Right lobe of liver (tissue), 6 donors: ENCODE measurements at regions not wholly inside any gene's neighbourhood (a gene's known extent, or its start where the extent isn't known, plus 50 kb on each side); places are given as distances from the start of the nearest gene placed in this dataset.

ENCODE experiments used
- ATAC-seq, 4 donors: fragments of 200-7000 bp; cut with Tn5 transposase; one replicate each; pipeline ENCODE4 v1.9.1; 2020; ENCODE audit warnings: mild to moderate bottlenecking in 4 of 4, moderate library complexity in 4 of 4
- DNase-seq, 3 donors: peaks; one replicate each; pipeline ENCODE4 v3.0.0-alpha.2; 2020
- H3K27ac ChIP-seq, 3 donors: fragments of 200-600 bp; one replicate each; pipeline ENCODE4 v1.8.0; 2022
- H3K27me3 ChIP-seq, 2 donors: fragments of 200-600 bp; one replicate each; pipeline ENCODE4 v1.8.0; 2022
- H3K36me3 ChIP-seq, 4 donors: fragments of 200-600 bp; sonication (generic) in 1 of 4; one replicate each; pipeline versions ENCODE4 v1.5.1 to v1.8.0; 2017 to 2022; ENCODE audit warnings: control low read depth in 1 of 4
- H3K4me1 ChIP-seq, 4 donors: fragments of 200-600 bp; sonication (generic) in 1 of 4; one replicate each; pipeline versions ENCODE4 v1.5.1 to v1.8.0; 2017 to 2022; ENCODE audit warnings: control low read depth in 1 of 4
- H3K4me3 ChIP-seq, 3 donors: fragments of 200-600 bp; one replicate each; pipeline ENCODE4 v1.8.0; 2022
- H3K9me3 ChIP-seq, 4 donors: fragments of 200-600 bp; sonication (generic) in 1 of 4; one replicate each; pipeline versions ENCODE4 v1.5.1 to v1.8.0; 2017 to 2022; ENCODE audit warnings: control low read depth in 1 of 4
- POLR2A ChIP-seq: fragments of 450-650 bp; IDR thresholded peaks from one replicate; pipeline ENCODE4 v1.6.1; 2017; ENCODE audit warnings: antibody characterized with exemption, mild to moderate bottlenecking
- WGBS: methylation state at CpG from one replicate; pipeline ENCODE4 v1.1.6; 2018; ENCODE audit warnings: low coverage, low lambda C conversion rate; ENCODE audit not compliant: insufficient coverage; ENCODE audit errors: missing lambda C conversion rate; 5-methylcytosine and 5-hydroxymethylcytosine counted together
- intact Hi-C, 2 donors: fragments of 100-400 bp; cut with DNase I; formaldehyde crosslinking; loops; one replicate each; pipeline versions ENCODE4 v1.11.2 to v1.14.1; 2022
- TF ChIP-seq, protein P1 (sequence below), 4 donors: fragments of 200-600 bp in 3 of 4; fragments of 450-650 bp in 1 of 4; IDR thresholded peaks; one replicate each; pipeline versions ENCODE4 v1.5.1 to v1.8.0; 2016 to 2022; ENCODE audit warnings: antibody characterized with exemption in 4 of 4, mild to moderate bottlenecking in 2 of 4
- donor health status: DM: no; HTN: yes; CAD: no.
- donor health status: DM: no; HTN: no; CAD: no.
- donor health status: DM: no; HTN: no; CAD: no.
- donor health status: DM: no; HTN: yes; CAD: no.
- donor health status: DM: no; HTN: yes; CAD: no.

DNA sequence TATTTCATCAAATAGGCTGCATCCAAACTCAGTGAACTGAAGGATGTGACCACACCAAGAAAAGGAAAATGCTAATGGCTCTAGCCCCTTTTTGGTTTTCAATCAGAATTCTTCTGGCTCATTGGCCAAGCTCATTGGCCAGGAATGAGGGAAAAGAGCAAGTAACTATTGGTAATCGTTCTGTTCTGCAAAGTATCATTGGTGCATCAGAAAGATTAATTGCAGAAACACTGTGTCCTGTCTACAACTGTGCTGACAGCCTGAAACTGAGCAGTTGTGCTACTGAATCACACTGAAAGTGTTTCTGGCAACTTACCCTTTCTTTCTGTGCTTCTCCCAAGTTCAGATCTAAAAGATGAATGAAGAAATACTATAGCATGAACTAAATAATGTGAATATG lies 116.4 kb upstream of the ROBO2 start:
- Histone ChIP-seq H3K27ac (no peak overlapping the region), H3K9me3 (no peaks in the 10 kb centered on the region), H3K4me3 (no peak overlapping the region), H3K36me3 (no peaks in the 10 kb centered on the region), H3K4me1 (no peaks in the 10 kb centered on the region), H3K27me3 (no peaks in the 10 kb centered on the region)
- no peak for DNase-seq
- ATAC-seq = no peak
- 70% methylated on average over 1 of the region's 1 CpG for WGBS
- intact Hi-C loops = no loop called here
- TF ChIP-seq, protein P1, sequence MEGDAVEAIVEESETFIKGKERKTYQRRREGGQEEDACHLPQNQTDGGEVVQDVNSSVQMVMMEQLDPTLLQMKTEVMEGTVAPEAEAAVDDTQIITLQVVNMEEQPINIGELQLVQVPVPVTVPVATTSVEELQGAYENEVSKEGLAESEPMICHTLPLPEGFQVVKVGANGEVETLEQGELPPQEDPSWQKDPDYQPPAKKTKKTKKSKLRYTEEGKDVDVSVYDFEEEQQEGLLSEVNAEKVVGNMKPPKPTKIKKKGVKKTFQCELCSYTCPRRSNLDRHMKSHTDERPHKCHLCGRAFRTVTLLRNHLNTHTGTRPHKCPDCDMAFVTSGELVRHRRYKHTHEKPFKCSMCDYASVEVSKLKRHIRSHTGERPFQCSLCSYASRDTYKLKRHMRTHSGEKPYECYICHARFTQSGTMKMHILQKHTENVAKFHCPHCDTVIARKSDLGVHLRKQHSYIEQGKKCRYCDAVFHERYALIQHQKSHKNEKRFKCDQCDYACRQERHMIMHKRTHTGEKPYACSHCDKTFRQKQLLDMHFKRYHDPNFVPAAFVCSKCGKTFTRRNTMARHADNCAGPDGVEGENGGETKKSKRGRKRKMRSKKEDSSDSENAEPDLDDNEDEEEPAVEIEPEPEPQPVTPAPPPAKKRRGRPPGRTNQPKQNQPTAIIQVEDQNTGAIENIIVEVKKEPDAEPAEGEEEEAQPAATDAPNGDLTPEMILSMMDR (IDR thresholded peaks at IDR 0.05) = no peak
- no peak for TF ChIP-seq POLR2A

DNA sequence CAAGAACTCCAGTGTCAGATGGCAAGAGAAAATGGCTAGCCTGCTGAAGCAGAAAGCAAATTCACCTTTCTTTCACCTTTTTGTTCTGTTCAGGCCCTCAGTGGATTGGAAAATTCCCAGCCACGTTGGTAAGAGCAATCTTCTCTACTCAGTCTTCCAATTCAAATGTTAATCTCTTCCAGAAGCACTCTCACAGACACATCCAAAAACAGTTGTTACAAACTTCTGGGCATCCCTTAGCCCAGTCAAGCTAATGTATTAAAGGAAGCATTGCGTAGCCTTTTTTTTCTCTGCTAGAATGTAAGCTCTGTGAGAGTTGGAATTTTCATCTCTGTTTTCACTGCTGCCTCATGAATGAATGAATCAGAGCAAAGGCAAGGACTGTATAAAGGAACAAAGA lies 109.2 kb upstream of the ROBO2 start:
- Histone ChIP-seq H3K36me3 (no peaks in the 10 kb centered on the region), H3K4me1 (no peaks in the 10 kb centered on the region), H3K9me3 (no peaks in the 10 kb centered on the region), H3K27ac (no peak overlapping the region), H3K27me3 (no peaks in the 10 kb centered on the region), H3K4me3 (no peak overlapping the region)
- no peak for DNase-seq
- TF ChIP-seq, protein P1 (IDR thresholded peaks at IDR 0.05) = no peak
- no peak for TF ChIP-seq POLR2A
- ATAC-seq = no peak
- 59% methylated on average over 2 of the region's 2 CpGs for WGBS
- intact Hi-C loops = no loop called here

DNA sequence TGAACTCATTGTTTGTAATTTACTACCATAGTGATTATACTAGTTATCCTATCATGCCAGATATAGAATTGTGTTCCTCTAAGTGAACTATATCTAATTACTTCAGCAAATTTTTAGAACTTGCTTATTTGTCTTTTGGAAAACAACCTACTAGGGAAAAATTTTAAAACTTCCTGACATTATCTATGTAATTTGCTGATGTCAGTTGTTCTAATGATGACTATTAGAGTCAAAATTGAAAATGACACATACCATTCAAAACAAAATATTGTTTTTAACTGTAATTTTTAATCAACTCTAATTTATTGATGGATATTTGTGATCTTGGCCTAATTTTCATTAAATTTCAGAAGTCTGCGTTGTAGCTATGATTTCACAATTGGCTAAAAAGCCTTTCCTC lies 106.7 kb upstream of the ROBO2 start:
- ATAC-seq = no peak
- Histone ChIP-seq H3K4me1 (no peaks in the 10 kb centered on the region), H3K27me3 (no peaks in the 10 kb centered on the region), H3K27ac (no peak overlapping the region), H3K9me3 (no peaks in the 10 kb centered on the region), H3K36me3 (no peaks in the 10 kb centered on the region), H3K4me3 (no peak overlapping the region)
- DNase-seq = no peak
- no peak for TF ChIP-seq POLR2A
- TF ChIP-seq, protein P1 (IDR thresholded peaks at IDR 0.05) = no peak
- WGBS = 100% methylated on average over 1 of the region's 1 CpG
- intact Hi-C loops = no loop called here

DNA sequence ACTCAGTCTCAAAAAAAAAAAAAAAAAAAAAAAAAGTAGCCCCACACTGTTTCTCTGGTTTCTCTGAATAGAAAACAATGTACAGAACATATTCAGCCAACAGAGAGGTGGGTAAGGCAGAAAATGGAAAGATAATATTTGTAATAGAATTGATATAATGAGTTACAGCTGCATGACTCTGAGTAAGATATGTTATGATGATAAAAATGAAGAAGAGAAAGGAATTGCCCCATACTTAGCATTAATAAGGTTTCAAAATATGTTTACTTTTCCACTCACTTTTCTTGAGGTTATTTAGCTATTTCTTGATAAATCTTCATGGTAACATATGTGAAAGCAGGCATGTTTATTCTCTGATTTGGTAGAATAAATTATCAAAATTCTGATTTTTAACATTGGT lies 100.9 kb upstream of the ROBO2 start:
- H3K4me1 ChIP-seq = no peaks in the 10 kb centered on the region
- no peaks in the 10 kb centered on the region for H3K27me3 ChIP-seq
- H3K27ac ChIP-seq = no peak overlapping the region
- no peak for DNase-seq
- no peak overlapping the region for H3K4me3 ChIP-seq
- ATAC-seq = no peak
- intact Hi-C loops = no loop called here
- no peaks in the 10 kb centered on the region for H3K36me3 ChIP-seq
- no peaks in the 10 kb centered on the region for H3K9me3 ChIP-seq
- no peak for TF ChIP-seq POLR2A
- TF ChIP-seq, protein P1 (IDR thresholded peaks at IDR 0.05) = no peak

DNA sequence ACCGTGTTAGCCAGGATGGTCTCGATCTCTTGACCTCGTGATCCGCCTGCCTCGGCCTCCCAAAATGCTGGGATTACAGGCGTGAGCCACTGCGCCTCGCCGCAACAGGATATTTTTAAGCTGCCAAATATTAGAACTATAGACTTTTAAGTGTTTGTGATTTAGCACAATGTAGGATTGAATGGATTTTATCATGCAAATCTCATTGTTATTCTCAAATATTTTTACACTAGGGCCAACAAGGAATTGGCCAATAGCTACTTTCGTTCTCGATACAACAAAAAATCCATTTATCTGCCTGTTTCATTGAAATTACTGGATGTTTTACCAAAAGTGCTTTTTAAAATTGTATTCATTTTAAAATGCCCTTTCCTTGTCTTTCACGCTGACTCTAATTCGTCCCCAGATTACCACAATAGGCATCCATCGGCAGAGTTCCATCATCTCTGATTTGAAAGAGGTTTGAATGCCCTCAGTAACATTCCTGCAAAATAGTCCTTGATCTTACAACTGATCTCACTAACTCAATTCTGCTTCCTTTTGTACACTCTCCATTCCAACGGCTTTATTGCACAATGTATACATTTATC lies 99.6 kb upstream of the ROBO2 start:
- intact Hi-C loops = no loop called here
- Histone ChIP-seq H3K27me3 (no peaks in the 10 kb centered on the region), H3K4me3 (no peak overlapping the region), H3K9me3 (no peaks in the 10 kb centered on the region), H3K36me3 (no peaks in the 10 kb centered on the region), H3K27ac (no peak overlapping the region), H3K4me1 (no peaks in the 10 kb centered on the region)
- 86% methylated on average over 12 of the region's 15 CpGs for WGBS
- no peak for DNase-seq
- ATAC-seq = no peak
- TF ChIP-seq, protein P1 (IDR thresholded peaks at IDR 0.05) = no peak
- no peak for TF ChIP-seq POLR2A
